GM12865 (cell line): ENCODE measurements at regions not wholly inside any gene's neighbourhood (a gene's known extent, or its start where the extent isn't known, plus 50 kb on each side); places are given as distances from the start of the nearest gene placed in this dataset.
A peak's percentile ranks its signal among the peaks of the same experiment; 100 is the strongest.

Experiments used
- DNase-seq: peaks from one replicate; pipeline ENCODE4 v3.0.0; 2010; ENCODE audit warnings: low read depth
- H3K4me3 ChIP-seq: 2 replicates; pipeline ENCODE4 v1.5.1; 2011; ENCODE audit warnings: mild to moderate bottlenecking, low read depth, low read length, control low read depth
- TF ChIP-seq, protein P1 (sequence below): IDR thresholded peaks from 2 replicates; pipeline ENCODE4 v1.5.1; 2011; ENCODE audit warnings: low read length, control low read depth, low read depth, inconsistent platforms; ENCODE audit not compliant: insufficient read depth; ENCODE audit errors: missing control alignments

DNA sequence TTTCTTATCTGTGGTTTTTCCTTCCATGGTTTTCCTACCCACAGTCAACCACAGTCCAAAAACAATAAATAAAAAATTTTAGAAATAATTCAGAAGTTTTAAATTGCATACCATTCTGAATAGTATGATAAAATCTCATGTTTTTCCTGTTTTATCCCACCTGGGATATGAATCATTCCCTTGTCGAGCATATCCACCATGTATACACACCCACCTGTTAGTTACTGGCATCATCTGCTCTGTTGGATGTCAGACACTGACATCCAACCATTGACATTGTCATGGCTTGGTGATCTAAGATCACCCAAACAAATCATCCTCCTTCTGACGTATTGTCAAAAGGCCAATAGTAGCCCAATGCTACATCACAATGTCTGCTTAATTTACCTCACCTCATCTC, 749.8 kb downstream of the TNS3 start:
- TF ChIP-seq, protein P1, sequence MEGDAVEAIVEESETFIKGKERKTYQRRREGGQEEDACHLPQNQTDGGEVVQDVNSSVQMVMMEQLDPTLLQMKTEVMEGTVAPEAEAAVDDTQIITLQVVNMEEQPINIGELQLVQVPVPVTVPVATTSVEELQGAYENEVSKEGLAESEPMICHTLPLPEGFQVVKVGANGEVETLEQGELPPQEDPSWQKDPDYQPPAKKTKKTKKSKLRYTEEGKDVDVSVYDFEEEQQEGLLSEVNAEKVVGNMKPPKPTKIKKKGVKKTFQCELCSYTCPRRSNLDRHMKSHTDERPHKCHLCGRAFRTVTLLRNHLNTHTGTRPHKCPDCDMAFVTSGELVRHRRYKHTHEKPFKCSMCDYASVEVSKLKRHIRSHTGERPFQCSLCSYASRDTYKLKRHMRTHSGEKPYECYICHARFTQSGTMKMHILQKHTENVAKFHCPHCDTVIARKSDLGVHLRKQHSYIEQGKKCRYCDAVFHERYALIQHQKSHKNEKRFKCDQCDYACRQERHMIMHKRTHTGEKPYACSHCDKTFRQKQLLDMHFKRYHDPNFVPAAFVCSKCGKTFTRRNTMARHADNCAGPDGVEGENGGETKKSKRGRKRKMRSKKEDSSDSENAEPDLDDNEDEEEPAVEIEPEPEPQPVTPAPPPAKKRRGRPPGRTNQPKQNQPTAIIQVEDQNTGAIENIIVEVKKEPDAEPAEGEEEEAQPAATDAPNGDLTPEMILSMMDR, result no peak
- no peak overlapping the region for H3K4me3 ChIP-seq
- DNase-seq, result no peak

DNA sequence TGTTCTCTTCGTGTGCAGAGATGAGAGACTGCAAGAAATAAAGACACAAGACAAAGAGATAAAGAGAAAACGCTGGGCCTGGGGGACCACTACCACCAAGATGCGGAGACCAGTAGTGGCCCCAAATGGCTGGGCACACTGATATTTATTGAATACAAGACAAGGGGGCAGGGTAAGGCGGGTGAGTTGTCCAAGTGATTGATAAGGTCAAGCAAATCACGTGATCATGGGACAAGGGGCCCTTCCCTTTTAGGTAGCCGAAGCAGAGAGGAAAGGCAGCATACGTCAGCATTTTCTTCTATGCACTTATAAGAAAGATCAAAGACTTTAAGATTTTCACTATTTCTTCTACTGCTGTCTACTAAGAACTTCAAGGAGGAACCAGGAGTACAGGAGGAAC, 762.1 kb downstream of the TNS3 start:
- TF ChIP-seq, protein P1, result no peak
- DNase-seq, result no peak
- no peak overlapping the region for H3K4me3 ChIP-seq

GRCh38 chr7:46814516-46815250, 767.2 kb downstream of the TNS3 start:
- no peak overlapping the region for H3K4me3 ChIP-seq
- peak; percentile 31 for DNase-seq
- TF ChIP-seq, protein P1, result no peak

GRCh38 chr7:46812101-46812675, 769.7 kb downstream of the TNS3 start:
- H3K4me3 ChIP-seq, result no peak overlapping the region
- TF ChIP-seq, protein P1, result no peak
- no peak for DNase-seq

GRCh38 chr7:46811529-46811928, 770.4 kb downstream of the TNS3 start:
- no peak overlapping the region for H3K4me3 ChIP-seq
- DNase-seq, result no peak
- TF ChIP-seq, protein P1, result no peak

DNA sequence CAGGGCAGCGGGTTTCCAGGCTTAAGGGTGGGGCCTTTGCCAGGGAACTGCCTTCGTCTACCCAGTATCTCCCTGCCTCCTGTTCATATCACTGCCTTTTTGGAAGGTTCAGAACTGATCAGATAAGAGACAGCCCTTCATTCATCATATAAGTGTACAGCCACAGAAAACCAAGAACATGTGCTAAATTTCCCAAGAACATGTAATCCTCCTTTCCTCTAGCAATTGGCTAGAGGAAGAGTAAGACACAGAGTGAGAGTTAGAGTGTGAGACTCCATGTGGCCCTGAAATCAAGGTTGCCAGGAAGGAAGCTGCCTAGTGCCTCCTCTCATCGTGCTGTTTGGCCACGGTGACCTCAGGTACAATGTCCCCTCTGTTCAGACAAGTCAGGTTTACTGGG, 770.9 kb downstream of the TNS3 start:
- no peak overlapping the region for H3K4me3 ChIP-seq
- no peak for DNase-seq
- TF ChIP-seq, protein P1, result no peak
